Glutamatergic neuron (in vitro differentiated cells): ENCODE measurements at regions not wholly inside any gene's neighbourhood (a gene's known extent, or its start where the extent isn't known, plus 50 kb on each side); places are given as distances from the start of the nearest gene placed in this dataset.

Source experiments
- DNase-seq: peaks from one replicate; pipeline ENCODE4 v3.0.0; 2022
- H3K27ac Mint-ChIP-seq: one replicate; pipeline ENCODE4 v1.8.0; 2020; ENCODE audit warnings: mild to moderate bottlenecking, mixed read lengths, inconsistent platforms; ENCODE audit not compliant: unreplicated experiment
- H3K27me3 Mint-ChIP-seq: one replicate; pipeline ENCODE4 v1.8.0; 2020; ENCODE audit warnings: mild to moderate bottlenecking, moderate library complexity, mixed read lengths, inconsistent platforms; ENCODE audit not compliant: unreplicated experiment
- H3K36me3 Mint-ChIP-seq: one replicate; pipeline ENCODE4 v1.8.0; 2020; ENCODE audit warnings: mild to moderate bottlenecking, mixed read lengths, inconsistent platforms; ENCODE audit not compliant: unreplicated experiment
- H3K4me1 Mint-ChIP-seq: one replicate; pipeline ENCODE4 v1.8.0; 2020; ENCODE audit warnings: mild to moderate bottlenecking, low read depth, mixed read lengths, inconsistent platforms; ENCODE audit not compliant: unreplicated experiment
- H3K4me3 Mint-ChIP-seq: one replicate; pipeline ENCODE4 v1.8.0; 2020; ENCODE audit warnings: mild to moderate bottlenecking, mixed read lengths, inconsistent platforms; ENCODE audit not compliant: unreplicated experiment
- H3K9me3 Mint-ChIP-seq: one replicate; pipeline ENCODE4 v1.8.0; 2020; ENCODE audit warnings: mild to moderate bottlenecking, moderate library complexity, mixed read lengths, inconsistent platforms; ENCODE audit not compliant: unreplicated experiment
- CTCF ChIP-seq: fragments of 200-600 bp; sonication (generic); IDR thresholded peaks from one replicate; pipeline ENCODE4 v1.5.0; 2021; ENCODE audit not compliant: partially characterized antibody, unreplicated experiment

- Mint-ChIP-seq H3K27ac (no peak overlapping the region), H3K27me3 (peaks cover 9% of the 10 kb centered on the region), H3K4me1 (peaks cover 54% of the 10 kb centered on the region), H3K9me3 (peaks cover 13% of the 10 kb centered on the region), H3K4me3 (no peak overlapping the region), H3K36me3 (peaks cover 4% of the 10 kb centered on the region)
- DNase-seq, result no peak
- no peak for TF ChIP-seq CTCF
Observed at GRCh38 chr3:24850245-24850644, 355.6 kb upstream of the THRB start.

GRCh38 chr3:24853685-24854490 lies 359.2 kb upstream of the THRB start:
- Mint-ChIP-seq H3K27me3 (peaks cover 3% of the 10 kb centered on the region), H3K4me1 (peaks cover 34% of the 10 kb centered on the region), H3K36me3 (peaks cover 4% of the 10 kb centered on the region), H3K9me3 (peaks cover 3% of the 10 kb centered on the region), H3K27ac (peak overlapping the region; percentile 39), H3K4me3 (no peak overlapping the region)
- no peak for TF ChIP-seq CTCF
- no peak for DNase-seq

- TF ChIP-seq CTCF, result no peak
- peaks cover 34% of the 10 kb centered on the region for H3K4me1 Mint-ChIP-seq
Observed at GRCh38 chr3:24854748-24855147, 360.1 kb upstream of the THRB start.

GRCh38 chr3:24857945-24858344 lies 363.3 kb upstream of the THRB start:
- Mint-ChIP-seq H3K4me3 (no peak overlapping the region), H3K9me3 (peaks cover 2% of the 10 kb centered on the region), H3K27ac (no peak overlapping the region), H3K4me1 (peaks cover 21% of the 10 kb centered on the region), H3K27me3 (peaks cover 3% of the 10 kb centered on the region), H3K36me3 (no peaks in the 10 kb centered on the region)
- no peak for TF ChIP-seq CTCF
- DNase-seq, result no peak

More at GRCh38 chr3:24854748-24855147, 360.1 kb upstream of the THRB start:
- peaks cover 3% of the 10 kb centered on the region for H3K27me3 Mint-ChIP-seq
- H3K36me3 Mint-ChIP-seq, result peaks cover 4% of the 10 kb centered on the region
- peaks cover 3% of the 10 kb centered on the region for H3K9me3 Mint-ChIP-seq
- peak overlapping the region; percentile 40 for H3K27ac Mint-ChIP-seq
- no peak overlapping the region for H3K4me3 Mint-ChIP-seq
- DNase-seq, result no peak

- H3K4me3 Mint-ChIP-seq, result no peak overlapping the region
- no peaks in the 10 kb centered on the region for H3K4me1 Mint-ChIP-seq
- no peak for DNase-seq
- H3K9me3 Mint-ChIP-seq, result no peaks in the 10 kb centered on the region
- no peak overlapping the region for H3K27ac Mint-ChIP-seq
- H3K36me3 Mint-ChIP-seq, result no peaks in the 10 kb centered on the region
- no peak for TF ChIP-seq CTCF
- no peaks in the 10 kb centered on the region for H3K27me3 Mint-ChIP-seq
Observed at GRCh38 chr3:24863215-24863614, 368.6 kb upstream of the THRB start.
